Medulla oblongata (tissue), 1 donor: ENCODE measurements at regions not wholly inside any gene's neighbourhood (a gene's known extent, or its start where the extent isn't known, plus 50 kb on each side); places are given as distances from the start of the nearest gene placed in this dataset.
"Not testable (repeated sequence)": the region's sequence is repeated elsewhere in the genome, so short reads cannot be mapped to it uniquely, and the experiment has no call there.

Source experiments
- DNase-seq: peaks from one replicate; pipeline ENCODE4 v3.0.0-alpha.2; 2015; ENCODE audit errors: extremely low spot score

DNA sequence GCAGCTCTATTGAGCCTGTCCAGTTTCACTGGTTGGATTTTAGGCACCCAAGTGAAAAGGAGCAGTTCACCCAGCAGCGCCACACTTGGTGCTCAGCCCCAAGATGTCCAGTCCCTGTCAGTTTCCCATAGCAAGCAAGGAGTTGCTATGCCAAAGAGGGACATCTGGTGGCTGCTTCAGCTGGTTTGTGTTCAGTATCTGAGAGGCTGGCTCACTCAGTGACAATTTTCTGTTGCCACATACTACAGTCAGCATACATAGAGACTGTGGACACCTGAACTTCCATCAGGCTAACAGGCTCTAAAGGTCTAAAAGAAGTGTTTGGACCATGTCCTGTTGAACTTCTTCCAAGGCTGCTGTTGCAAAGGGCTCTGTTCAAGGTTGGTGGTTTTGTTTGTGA lies 453.9 kb downstream of the RPIA start:
- not testable (repeated sequence) for DNase-seq

DNA sequence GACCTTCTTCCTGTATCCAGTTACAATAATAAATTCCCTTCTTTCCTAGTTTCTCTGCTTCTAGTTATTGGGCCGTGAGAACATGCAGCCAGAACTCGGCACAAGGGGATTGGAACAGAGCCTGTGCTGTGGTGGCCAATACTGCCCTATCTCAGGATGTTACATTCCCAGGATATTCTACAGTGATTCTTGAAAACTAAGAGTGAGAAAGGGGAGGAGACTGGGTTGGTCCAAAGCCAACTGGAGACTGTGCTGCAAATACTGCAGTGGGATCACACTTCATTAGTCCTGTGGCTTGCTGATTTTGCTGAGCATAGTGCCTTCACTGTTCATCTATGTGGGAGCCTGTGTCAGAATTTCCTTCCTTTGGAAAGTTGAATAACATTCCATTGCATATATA lies 456.8 kb downstream of the RPIA start:
- not testable (repeated sequence) for DNase-seq

DNA sequence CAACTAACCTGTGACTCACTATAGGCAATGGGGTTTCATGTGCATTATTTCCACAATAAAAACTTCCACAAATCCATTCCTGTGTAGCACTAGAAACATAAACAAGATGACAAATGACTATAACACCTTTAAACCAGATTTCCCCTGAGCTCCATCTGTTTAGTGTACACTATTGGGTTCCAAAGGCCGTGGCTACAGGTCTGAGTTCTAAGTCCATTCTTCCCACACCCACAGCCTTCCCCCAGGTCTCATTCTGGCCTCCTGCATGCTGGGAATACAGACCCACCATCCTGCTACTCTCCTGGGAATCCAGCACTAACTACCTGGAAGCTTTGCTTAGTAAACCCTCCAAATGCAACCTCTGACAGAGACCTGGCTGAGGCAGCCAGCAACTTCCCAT lies 460.2 kb downstream of the RPIA start:
- not testable (repeated sequence) for DNase-seq

DNA sequence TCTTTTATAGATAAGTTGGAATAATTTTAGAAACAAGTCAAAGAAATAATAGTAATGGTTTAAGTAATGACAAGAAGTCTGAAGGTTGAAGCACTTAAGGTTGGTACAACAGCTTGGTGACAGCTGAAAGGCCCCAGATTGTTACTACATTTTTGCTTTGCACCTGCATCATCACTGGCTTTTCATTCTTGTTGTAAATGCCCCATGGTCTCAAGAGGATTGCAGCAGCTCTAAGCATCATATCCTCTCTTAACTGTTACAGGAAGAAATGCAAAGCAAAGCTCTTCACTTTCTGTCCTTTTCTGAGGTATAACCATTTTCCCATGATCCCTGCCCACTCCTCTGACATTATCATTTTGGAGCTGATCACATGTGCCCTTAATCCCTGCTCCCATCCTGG lies 461.0 kb downstream of the RPIA start:
- DNase-seq = not testable (repeated sequence)

DNA sequence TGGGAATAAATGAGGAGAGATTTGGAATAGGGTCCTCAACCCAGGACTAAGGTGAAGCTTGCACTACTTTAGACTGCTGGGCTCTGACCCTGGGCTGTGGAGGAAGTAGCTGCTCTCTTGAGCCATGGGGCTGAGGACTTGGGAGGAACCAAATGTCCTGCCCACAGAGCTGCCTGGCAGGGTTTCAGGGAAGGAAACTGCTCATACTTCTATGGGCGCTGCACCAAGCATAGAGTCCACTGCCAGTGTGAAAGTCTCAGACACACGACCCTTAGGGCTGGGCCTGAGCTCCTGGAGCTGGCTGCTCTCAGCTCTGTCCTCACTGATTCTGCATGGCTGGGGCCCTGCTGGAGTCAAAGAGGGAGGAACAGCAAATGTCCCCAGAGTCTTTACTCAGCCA lies 461.7 kb downstream of the RPIA start:
- peak; percentile 6 for DNase-seq

DNA sequence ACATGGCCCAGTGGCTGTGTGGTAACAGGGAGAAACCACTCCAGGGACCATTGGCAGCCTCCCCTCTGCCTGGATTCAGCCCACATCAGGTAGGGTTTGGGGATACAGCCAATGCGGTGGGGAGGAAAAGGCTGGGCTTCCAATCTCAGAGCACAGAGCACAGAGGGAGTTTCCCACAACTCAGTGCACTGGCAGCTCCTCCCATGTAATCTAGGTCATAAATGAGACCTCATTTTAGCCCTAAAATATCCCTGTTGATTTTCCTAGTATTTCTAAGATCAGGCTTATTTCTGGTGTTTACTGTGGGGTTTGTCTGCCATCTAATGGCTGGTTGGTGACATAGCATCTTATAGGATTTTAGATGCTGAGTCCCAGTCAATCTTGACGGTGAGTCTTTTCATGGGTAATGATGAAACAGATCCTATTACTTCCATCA lies 462.8 kb downstream of the RPIA start:
- not testable (repeated sequence) for DNase-seq

DNA sequence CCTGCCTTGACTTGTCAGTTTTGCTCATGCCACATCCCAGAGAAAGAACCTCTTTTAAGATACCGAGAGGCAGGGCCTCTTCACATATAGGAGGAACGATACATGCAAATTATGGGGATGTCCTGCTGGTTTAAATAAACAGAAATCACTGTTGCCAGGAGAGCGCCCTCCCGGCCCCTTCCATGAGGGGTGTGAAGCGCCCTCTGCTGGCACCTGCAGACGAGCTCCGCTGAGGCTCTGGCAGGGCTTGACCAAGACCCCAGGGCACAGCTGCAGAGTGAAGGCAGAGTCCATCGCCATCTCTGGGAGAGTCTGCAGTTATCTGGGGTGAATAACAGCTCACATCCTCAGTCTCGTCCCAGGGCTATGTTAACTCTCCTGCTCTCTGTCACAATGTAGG lies 468.8 kb downstream of the RPIA start:
- not testable (repeated sequence) for DNase-seq

DNA sequence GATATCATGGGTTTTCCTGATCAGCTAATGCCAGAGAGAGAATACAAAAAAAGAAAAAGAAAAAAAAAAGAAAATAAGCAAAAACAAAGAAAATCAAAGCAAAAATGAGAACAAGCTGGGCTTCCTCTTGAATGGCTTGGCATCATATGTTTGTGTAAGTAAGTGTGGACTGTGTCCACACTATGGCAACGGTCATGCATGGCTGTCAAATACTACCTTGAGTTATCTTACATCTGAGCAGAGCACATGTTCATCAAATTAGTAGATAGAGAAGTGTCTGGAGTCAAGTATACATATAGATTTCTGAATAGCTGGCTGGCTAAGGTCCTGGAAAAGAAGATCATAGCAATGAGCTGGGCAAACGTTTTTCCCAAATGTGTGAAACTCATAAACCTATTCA lies 470.2 kb downstream of the RPIA start:
- not testable (repeated sequence) for DNase-seq

DNA sequence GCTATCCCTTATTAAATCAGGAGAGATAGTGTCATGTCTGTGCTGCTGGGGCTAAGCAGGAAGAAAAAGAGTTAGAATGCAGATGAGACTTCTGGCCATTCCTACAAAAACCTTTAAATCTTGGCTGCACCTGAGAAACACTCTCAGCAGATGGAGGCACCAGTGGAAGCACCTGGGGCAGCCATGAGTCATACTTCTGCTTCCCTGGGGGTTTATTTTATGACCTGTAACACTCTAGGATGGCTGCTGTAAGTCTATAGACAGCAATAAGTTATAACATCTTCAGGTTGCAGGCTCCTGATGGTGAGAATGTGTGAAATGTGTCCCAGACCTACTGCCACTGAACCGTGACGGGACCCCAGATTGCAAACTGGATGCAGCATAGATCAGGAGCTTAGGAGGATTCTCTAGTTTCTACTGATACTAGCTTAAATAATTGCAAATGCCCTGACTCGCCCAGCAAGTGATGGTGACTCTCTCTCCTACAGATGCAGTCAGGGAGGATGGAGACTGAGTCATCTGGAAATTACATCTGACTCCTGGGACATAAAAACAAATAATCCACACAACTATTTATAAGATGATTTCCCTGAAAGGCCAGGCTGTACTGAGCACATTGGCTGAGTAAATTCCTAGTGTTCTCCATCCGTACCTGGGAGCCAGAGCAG lies 479.2 kb downstream of the RPIA start:
- not testable (repeated sequence) for DNase-seq

DNA sequence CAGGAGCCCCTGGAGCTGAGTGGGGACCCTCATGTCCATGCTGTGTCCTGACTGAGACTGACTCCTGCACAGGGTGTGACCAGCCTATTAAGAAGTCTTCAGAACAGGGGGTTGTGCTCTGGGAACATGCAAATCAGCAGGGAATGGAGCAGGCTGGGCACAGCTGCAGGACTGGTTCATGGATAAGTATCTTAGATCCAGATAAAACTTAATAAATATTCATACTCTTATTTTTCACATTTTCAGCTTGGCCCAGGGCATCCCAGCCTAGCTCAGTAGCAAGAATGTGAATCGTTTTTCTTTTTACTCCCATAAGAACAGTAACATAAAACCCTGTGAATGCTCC lies 479.7 kb downstream of the RPIA start:
- not testable (repeated sequence) for DNase-seq

DNA sequence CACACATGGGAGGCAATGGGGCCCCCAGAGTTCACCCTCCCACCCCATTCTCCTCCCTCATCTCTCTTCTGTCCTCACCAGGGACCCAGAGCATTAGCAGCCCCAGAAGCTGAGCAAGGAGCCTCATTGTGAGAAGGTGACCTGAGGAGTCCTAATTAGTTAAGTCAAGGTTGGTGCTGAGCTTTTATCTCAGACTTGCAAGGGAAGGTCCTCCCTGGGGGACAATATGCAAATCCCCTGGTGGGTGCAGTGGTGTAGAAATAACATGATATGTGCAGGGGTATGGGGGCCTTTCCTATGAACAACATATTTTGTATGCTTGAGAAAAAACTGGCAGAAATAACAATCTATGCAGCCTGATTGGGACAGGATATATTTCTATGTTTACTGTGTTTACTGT lies 485.5 kb downstream of the RPIA start:
- not testable (repeated sequence) for DNase-seq

DNA sequence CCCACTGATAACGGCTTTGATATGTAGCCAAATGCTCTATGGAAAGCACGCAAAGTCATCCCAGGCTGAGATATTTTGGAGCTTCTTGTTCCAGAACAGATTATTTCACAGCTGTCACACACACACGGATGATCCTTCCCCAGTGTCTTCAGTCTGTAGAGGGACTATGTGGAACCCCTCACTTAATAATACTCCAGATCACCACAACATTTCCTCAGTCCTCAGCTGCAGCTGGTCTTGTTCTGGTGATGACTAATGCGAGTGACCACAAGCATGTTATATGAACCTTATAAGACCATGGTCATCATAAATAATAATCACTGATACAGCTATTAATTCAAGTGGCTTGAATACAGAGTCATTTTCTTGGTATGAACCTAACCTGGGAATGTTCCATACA lies 490.7 kb downstream of the RPIA start:
- not testable (repeated sequence) for DNase-seq

DNA sequence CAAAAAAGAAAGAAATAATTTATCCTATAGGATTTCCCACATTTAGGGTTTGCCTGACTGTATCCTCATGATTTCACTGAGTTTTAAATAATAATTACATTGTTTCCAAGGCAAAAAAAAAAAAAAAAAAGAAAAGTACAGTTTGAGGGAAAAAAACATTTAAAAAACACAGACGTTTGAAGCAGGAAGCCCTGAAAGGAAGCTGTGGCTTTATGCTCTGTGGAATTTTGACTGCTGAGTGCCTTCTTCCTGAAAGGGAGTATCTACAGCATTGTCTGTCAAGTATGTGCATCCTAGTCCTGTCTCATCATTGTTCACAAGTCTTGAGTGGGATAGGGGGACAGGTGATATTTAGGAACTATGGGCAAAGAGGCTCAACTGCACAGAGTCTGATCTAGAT lies 493.3 kb downstream of the RPIA start:
- DNase-seq = not testable (repeated sequence)

DNA sequence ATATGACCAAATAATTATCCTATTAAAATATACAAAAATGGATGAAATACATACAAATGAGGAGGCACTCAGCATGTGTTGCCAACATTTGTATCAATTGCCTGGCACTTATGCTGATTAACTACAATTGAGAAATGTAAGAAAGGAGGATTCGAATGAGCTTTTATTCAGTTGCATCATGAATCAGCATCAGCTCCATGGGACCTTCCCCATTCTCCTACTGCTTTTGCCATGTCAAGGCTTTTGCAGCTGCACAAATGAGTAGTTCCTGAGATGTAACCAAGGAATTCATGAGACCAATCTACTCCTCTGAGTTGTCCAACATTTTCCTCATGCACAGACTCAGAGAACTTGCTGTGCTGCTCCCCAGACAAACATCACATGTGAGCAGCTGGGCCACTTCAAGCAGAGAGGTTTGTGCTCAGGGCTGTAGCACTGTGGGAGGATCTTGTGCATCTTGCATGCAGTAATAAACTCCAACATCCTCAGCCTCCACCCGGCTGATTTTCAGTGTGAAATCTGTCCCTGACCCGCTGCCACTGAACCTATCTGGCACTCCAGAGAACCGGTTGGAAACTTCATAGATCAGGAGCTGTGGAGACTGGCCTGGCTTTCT lies 504.3 kb downstream of the RPIA start:
- not testable (repeated sequence) for DNase-seq

DNA sequence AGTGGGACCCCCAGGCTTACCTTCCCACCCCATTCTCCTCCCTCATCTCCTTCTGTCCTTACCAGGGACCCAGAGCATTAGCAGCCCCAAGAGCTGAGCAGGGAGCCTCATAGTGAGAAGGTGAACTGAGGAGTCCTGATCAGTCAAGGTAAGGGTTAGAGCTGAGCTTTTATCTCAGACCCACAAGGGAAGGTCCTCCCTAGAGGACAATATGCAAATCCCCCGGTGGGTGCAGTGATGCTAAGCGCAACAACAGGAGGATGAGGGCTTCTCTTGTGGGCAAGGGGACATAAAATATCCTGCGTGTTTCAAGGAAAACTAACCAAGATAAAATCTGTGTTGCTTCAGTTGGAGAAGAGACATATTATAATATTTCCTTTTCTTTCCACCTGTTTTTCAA lies 505.2 kb downstream of the RPIA start:
- DNase-seq = not testable (repeated sequence)

DNA sequence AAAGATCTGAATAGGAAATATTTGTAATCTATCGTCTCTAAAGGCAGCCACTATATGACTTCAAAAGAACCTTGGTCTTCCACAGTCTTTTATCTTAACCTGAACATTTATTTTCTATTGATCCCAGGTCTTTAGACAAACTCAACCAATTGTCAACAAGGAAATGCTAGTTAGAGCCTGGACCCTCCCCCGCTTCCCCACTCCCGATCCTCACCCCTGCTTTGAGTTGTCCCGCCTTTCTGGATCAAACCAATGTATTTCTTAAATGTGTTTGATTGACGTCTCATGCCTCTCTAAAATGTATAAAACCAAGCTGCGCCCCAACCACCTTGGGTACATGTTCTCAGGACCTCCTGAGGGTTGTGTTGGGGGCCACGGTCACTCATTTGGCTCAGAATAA lies 506.6 kb downstream of the RPIA start:
- not testable (repeated sequence) for DNase-seq

DNA sequence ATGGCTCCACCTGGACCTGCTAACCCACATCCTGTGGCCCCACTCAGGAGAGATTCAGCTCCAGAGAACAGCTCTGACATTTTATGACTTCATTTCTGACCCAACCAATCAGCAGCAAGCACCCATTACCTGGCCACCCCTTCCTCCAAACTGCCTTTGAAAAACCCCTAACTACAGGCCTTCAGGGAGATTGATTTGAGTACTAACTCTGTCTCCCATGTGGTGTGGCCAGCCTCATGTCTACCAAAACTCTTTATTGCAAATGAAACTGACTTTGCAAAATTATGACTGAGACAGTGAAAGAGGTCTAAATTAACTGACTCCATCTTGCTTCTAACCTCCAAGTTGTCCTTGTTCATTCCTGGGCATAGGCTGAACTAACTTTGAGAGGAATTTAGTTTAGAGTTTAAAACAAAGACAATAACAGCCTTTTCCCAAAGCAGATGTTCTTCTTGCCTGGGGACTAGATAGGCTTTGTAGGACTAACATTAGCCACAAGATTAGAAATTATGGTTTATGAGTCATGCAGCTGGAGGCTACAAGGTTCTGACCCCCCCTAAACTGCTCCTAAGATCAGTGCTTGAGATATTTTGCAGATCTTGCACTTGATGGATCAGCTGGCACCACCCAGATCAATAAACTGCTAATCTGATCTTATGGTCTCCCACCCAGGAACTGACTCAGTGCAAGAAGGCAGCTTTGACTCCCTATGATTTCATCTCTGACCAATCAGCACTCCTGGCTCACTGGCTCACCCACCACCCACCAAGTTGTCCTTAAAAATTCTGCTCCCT lies 508.2 kb downstream of the RPIA start:
- not testable (repeated sequence) for DNase-seq

DNA sequence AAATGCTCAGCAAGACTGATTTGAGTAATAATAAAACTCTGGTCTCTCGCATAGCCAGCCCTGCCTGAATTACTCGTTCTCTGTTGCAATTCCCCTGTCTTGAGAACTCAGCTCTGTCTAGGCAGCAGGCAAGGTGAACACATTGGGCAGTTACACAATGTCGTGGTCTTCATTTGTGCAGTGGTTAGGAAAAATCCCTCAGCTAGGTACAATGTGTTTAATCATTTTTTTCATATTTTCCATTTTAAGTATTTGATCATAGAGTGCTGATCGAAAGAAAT lies 508.7 kb downstream of the RPIA start:
- DNase-seq = not testable (repeated sequence)

DNA sequence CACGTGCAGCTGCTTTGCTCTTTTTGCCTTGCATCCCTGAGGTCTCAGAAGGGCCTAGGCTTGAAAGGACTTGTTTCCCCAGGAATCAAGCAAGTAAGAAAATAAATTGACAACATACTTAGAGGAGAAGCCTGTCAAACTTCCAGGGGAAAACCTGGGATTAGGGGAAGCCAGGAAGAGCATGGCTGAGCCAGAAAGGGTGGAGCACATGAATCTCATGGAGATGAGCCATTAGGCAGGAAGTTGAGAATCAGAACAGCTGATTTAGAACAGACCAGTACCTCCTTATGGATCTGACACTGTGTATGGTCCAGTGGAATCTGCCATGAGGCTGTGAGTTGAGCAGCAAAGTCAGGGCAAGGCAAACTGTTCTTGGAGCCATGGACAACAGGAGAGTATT lies 511.0 kb downstream of the RPIA start:
- DNase-seq = not testable (repeated sequence)

DNA sequence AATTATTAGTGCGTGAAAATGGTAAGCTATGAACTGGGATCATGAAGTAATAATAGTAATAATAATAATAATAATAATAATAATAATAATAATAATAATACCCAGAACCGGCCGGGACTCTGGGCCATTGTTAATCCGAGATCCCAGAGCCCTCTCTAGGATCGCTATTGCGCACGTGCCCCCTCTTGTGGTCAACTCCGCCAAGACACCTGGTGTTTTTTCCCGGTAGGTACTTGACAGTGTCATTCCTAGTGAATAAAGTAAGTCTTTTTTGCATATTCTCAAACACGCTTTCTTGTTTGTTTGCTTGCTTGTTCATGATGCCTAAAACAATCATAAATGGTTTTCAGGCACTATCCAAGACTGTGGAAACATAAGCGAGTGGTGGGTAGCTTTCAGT lies 513.7 kb downstream of the RPIA start:
- peak; percentile 3 for DNase-seq

DNA sequence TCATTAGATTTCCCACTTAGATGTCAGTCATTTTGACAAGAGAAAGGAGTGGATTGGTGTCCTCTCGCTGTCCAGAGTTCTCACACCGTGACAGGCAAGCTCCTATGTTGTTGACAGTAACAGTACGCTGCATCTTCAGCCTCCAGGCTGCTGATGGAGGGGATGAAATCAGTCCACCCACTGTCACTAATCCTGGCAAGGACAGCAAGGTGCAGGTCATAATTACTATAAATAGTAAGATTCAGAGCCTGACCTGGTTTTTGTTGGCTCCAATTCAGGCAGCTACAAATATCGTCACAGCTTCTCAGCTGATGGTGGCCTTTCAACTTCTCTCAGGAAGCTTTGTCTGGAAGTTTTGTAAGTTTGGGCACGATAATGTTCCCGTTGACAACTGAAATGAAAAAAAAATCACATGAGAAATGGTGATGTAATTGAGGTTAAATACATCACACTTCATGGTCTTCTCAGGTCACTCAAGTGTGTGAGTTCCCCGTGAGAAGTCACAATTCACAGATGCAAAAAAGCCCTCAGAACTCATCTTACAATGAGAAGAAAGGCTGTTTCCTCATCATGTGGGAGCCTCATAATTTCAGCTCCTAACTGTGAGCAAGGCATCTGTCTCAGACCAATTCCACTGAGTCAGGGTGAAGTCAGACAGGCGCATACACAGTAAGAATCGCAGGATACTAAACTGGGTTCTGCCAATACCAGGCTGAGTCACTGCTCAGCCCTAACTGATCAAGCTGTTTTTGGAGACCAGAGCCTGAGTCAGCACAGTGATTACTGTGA lies 516.9 kb downstream of the RPIA start:
- DNase-seq = not testable (repeated sequence)

DNA sequence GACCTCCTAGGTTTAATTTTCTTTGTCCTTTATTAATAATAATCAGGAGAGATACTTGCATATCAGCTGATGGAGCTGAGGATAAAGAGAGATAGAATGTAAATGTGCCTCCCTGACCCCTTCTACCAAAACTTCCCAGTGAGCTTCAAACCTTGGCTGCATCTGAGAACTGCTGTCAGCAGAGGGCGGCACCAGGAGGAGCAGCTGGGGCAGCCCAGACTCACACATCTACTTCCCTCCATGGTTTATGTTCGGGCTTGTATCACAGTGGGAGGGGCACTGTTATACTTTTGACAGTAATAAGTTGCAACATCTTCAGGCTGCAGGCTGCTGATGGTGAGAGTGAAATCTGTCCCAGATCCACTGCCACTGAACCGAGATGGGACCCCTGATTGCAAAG lies 521.7 kb downstream of the RPIA start:
- DNase-seq = not testable (repeated sequence)
